ENCODE measurements at regions not wholly inside any gene's neighbourhood (a gene's known extent, or its start where the extent isn't known, plus 50 kb on each side); places are given as distances from the start of the nearest gene placed in this dataset.

GRCh38 chr17:63338272-63338671 lies 107.8 kb downstream of the CYB561 start:
- no peak for DNase-seq (ENCODE audit: low read depth)

- no peak for DNase-seq (ENCODE audit: low read depth)
These were observed 104.8 kb downstream of the CYB561 start for GRCh38 chr17:63341276-63341675.

DNA sequence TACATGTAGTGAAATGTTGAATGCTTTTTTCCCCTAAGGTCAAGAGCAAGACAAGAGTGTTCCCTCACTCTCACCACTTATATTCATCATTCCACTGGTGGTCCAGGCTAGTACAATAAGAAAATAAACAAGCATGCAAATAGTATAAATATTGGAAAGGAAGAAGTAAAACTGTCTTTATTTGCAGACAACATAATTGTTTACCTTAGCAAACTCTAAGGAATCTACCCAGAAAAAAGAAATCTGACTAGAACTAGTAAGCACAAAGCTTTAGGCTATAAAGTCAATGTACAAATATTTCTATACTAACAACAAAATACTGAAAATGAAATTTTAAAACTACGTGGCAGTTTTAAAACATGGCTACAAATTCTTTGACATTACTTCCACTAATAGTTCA lies 101.7 kb downstream of the CYB561 start:
- no peak for DNase-seq (ENCODE audit: low read depth)

DNA sequence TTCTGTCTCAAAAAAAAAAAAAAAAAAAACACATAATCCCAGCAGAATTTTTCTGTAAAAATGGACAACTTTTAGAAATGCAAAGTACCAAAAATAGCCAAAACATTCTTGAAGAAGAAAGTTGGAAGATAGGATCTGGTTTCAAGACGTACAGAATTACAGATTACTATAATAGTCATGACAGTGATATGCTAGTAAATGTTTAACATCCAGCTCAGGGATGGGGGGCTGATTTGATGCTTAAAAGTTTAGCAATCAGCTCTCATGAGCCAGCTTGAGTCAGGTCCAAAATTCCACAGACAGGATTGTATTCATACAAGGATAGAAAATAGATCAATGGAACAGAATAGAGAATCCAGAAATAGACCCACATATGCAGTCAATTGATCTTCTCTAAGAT lies 100.5 kb downstream of the CYB561 start:
- no peak for DNase-seq (ENCODE audit: low read depth)

- DNase-seq (ENCODE audit: low read depth) = no peak
These were observed 98.6 kb downstream of the CYB561 start for GRCh38 chr17:63347475-63347874.

DNA sequence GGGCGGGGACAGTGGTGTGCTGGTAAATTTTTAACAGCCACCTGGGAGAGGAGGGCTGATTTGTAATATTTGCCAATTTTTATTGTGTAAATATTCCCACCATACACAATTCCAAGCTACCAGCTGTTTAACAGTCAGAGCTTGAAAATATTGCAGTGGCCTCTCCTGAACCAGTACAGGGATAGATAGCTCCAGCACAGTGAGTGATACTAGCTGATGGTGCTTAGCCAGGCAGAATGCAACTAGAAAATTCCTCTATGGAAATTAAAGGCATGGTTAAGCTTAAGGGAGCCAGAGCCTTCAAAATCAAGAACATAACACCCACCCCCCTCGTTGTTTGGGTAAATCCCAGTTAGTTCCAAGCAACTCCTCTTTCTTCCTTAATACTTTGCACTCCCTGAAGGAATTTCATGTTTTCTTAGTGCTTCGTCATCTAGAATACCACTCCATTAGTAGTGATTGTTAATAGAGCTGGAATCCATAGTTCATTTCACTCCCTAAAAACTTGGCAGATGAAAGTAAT lies 96.6 kb downstream of the CYB561 start:
- DNase-seq (ENCODE audit: low read depth) = no peak

DNA sequence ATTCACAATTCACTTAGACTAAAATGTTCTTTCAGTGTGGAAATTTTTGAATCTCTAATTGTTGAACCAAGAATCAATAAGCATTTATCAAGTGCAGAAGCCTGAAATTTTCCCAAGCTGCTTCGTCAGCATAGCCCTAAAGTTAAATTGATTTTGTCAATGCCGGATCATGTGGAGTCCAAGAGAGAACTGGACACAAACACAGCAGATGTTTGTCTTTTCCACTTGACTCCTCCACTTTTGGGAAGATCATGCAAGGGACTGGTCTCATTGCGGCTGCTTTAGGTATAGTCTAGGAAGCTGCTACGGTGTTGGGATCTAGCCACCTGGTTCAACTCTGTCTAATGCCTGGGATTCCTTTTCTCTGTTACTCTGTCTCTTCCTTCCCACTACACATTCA lies 95.7 kb downstream of the CYB561 start:
- DNase-seq (ENCODE audit: low read depth) = no peak

DNA sequence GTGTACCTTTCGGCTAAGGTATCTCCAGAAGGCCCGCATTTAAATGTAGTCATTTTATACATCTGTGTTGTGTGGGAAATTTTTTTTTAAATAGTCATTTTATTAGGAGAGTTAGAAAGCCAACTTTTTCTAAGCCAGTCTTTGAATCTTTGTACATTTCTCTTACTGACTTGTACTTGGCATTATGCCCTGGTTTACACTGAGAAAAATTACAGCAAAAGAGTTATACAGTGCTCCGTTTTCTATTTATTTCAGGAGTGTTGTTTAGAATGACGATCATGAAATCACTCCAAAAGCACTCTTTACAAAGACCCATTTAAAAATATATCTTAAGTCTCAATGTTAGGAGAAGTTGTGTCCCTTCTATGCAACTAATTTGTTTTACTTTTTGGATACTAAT lies 91.8 kb downstream of the CYB561 start:
- DNase-seq (ENCODE audit: low read depth) = no peak

GRCh38 chr17:63356337-63356757 lies 89.8 kb downstream of the CYB561 start:
- peak; percentile 56 for DNase-seq (ENCODE audit: low read depth)

DNA sequence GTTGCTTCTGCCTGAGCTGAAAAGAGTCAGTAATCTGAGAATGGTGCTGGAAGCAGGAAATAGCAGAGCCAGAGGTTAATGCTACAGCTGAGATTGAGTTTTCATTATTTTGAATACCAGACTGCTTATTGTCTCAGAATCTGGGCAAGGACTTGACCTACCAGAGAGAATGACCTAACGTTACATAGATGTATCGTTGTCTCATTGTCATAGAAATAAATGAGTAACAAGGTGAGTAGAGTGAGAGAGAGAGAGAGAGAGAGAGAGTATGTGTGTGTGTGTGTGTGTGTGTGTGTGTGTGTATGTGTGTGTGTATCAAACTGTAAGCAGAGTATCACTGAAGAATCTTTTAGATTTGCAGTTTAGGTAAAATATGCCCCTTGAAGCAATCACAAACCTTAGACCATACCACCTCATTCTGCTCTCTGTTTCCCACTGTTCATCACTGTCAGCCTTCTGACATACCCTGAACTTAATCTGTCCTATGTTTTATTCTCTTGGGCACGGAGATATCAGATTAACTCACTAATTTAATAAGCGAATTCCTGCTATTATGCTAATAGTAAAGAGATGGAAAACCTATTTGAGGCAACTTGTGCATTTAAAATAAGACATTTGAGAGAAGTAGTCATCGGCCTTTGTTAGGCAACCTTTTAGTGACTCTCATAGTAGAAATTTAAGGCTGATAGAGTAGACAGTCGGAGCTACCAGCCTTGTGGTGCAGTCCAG lies 87.8 kb downstream of the CYB561 start:
- peak; percentile 50 for DNase-seq (ENCODE audit: low read depth)

GRCh38 chr17:63358956-63359355 lies 87.2 kb downstream of the CYB561 start:
- DNase-seq (ENCODE audit: low read depth) = no peak

GRCh38 chr17:63361182-63361581 lies 84.9 kb downstream of the CYB561 start:
- DNase-seq (ENCODE audit: low read depth) = no peak

GRCh38 chr17:63362115-63362514 lies 84.0 kb downstream of the CYB561 start:
- DNase-seq (ENCODE audit: low read depth) = no peak

DNA sequence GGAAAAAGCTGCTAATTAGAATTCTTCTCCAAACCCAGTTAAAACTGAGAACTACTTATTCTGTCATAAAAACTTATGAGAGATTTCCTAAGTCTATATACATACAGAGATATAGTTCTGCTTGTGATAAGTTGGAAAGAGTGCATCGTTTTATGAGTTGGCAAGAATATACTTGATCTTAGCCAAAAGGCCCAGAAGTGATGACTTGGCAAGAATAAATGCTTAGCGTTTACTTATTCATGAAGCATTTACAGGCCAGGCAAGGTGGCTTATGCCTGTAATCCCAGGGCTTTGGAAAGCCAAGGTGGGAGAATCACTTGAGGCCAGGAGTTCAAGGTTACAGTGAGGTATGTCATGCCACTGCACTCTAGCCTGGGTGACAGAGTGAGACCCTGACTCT lies 81.7 kb downstream of the CYB561 start:
- peak; percentile 49 for DNase-seq (ENCODE audit: low read depth)

DNA sequence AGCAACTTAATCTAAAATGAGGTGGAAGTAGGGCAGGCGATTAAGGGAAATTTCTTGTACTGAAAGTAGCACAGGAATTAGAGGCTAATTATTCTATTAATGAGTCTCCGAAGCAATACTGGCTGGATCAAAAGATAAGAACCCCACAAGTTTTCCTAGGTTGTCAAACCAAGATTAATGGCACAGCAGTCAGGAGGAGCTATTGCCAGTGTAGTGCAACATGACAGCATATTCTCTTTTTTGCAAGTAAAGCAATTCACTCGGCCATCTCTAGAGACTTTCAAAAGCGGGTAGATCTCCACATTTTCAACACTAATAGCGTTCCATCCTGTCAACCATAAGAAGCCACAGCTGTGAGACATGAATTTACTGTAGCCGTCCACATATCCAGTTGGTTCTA lies 81.2 kb downstream of the CYB561 start:
- no peak for DNase-seq (ENCODE audit: low read depth)

GRCh38 chr17:63365366-63366240 lies 80.5 kb downstream of the CYB561 start:
- DNase-seq (ENCODE audit: low read depth) = peak; percentile 55

- peak; percentile 15 for DNase-seq (ENCODE audit: low read depth)
These were observed 79.9 kb downstream of the CYB561 start for GRCh38 chr17:63366241-63366566.

DNA sequence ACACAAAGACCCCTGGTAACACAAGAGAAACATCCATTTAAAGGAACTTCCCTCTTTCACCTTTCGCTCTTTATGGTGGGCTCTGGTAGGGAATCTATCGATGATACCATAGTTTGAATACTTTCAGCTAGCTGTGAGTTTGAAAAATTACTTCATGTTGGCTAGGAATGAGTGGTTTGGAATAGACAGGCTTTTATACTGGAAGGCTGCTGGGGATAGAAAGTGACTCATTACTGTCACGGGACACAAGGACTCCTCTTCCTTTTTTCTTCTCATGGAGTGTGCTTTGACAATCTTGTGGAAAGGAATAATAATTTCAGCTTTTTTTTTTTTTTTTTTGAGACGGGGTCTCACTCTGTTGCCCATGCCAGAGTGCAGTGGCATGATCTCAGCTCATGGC lies 76.9 kb downstream of the CYB561 start:
- peak; percentile 39 for DNase-seq (ENCODE audit: low read depth)

- DNase-seq (ENCODE audit: low read depth) = no peak
These were observed 75.4 kb downstream of the CYB561 start for GRCh38 chr17:63370696-63371095.

DNA sequence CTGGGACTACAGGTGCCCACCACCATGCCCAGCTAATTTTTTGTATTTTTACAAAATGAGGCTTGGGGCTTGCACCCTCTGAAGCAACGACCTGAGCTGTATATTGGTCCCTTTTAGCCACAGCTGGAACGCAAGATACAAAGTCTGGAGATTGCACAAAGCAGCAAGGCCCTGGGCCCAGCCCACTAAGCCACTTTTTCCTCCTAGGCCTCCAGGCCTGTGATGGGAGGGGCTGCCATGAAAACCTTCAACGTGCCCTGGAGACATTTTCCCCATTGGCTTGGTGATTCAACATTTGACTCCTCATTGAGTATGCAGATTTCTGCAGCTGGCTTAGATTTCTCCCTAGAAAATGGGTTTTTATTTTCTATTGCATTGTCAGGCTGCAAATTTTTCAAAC lies 69.2 kb downstream of the CYB561 start:
- DNase-seq (ENCODE audit: low read depth) = no peak

- peak; percentile 46 for DNase-seq (ENCODE audit: low read depth)
These were observed 67.4 kb downstream of the CYB561 start for GRCh38 chr17:63378411-63379375.

GRCh38 chr17:63379636-63380035 lies 66.5 kb downstream of the CYB561 start:
- no peak for DNase-seq (ENCODE audit: low read depth)
